ENCODE measurements at regions not wholly inside any gene's neighbourhood (a gene's known extent, or its start where the extent isn't known, plus 50 kb on each side); places are given as distances from the start of the nearest gene placed in this dataset.

GRCh38 chr3:73326396-73326795 lies 264.9 kb downstream of the EBLN2 start:
- H3K4me1 Mint-ChIP-seq (ENCODE audit: low read depth, unreplicated experiment), result peaks cover 31% of the 10 kb centered on the region
- TF ChIP-seq, protein P1, sequence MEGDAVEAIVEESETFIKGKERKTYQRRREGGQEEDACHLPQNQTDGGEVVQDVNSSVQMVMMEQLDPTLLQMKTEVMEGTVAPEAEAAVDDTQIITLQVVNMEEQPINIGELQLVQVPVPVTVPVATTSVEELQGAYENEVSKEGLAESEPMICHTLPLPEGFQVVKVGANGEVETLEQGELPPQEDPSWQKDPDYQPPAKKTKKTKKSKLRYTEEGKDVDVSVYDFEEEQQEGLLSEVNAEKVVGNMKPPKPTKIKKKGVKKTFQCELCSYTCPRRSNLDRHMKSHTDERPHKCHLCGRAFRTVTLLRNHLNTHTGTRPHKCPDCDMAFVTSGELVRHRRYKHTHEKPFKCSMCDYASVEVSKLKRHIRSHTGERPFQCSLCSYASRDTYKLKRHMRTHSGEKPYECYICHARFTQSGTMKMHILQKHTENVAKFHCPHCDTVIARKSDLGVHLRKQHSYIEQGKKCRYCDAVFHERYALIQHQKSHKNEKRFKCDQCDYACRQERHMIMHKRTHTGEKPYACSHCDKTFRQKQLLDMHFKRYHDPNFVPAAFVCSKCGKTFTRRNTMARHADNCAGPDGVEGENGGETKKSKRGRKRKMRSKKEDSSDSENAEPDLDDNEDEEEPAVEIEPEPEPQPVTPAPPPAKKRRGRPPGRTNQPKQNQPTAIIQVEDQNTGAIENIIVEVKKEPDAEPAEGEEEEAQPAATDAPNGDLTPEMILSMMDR (IDR thresholded peaks at IDR 0.05; ENCODE audit: partially characterized antibody, unreplicated experiment), result no peak
- peaks cover 6% of the 10 kb centered on the region for H3K9me3 Mint-ChIP-seq (ENCODE audit: unreplicated experiment)
- no peak overlapping the region for H3K4me3 Mint-ChIP-seq (ENCODE audit: unreplicated experiment)
- peak overlapping the region; percentile 97 for H3K27ac Mint-ChIP-seq (ENCODE audit: unreplicated experiment)
- peak; percentile 25 for DNase-seq
- H3K27me3 Mint-ChIP-seq (ENCODE audit: unreplicated experiment), result peaks cover 5% of the 10 kb centered on the region
- no peaks in the 10 kb centered on the region for H3K36me3 Mint-ChIP-seq (ENCODE audit: unreplicated experiment)

GRCh38 chr3:73327052-73327451 lies 265.6 kb downstream of the EBLN2 start:
- TF ChIP-seq, protein P1 (IDR thresholded peaks at IDR 0.05; ENCODE audit: partially characterized antibody, unreplicated experiment), result no peak
- H3K36me3 Mint-ChIP-seq (ENCODE audit: unreplicated experiment), result no peaks in the 10 kb centered on the region
- peaks cover 5% of the 10 kb centered on the region for H3K27me3 Mint-ChIP-seq (ENCODE audit: unreplicated experiment)
- peaks cover 5% of the 10 kb centered on the region for H3K9me3 Mint-ChIP-seq (ENCODE audit: unreplicated experiment)
- no peak for DNase-seq
- peak overlapping the region; percentile 60 for H3K4me3 Mint-ChIP-seq (ENCODE audit: unreplicated experiment)
- peak overlapping the region; percentile 97 for H3K27ac Mint-ChIP-seq (ENCODE audit: unreplicated experiment)
- peaks cover 31% of the 10 kb centered on the region for H3K4me1 Mint-ChIP-seq (ENCODE audit: low read depth, unreplicated experiment)
